GM18519 (cell line): ENCODE measurements at regions not wholly inside any gene's neighbourhood (a gene's known extent, or its start where the extent isn't known, plus 50 kb on each side); places are given as distances from the start of the nearest gene placed in this dataset.
A peak's percentile ranks its signal among the peaks of the same experiment; 100 is the strongest.

ENCODE experiments used
- ATAC-seq: cut with Tn5 transposase; IDR thresholded peaks from one replicate; pipeline ENCODE4 v1.9.1; 2021; ENCODE audit warnings: mild to moderate bottlenecking, moderate library complexity; ENCODE audit not compliant: unreplicated experiment, low FRiP score

GRCh38 chr14:73783107-73783727, 68.4 kb upstream of the PTGR2 start:
- ATAC-seq = no peak

GRCh38 chr14:73782623-73783022, 68.4 kb upstream of the PNMA1 start:
- ATAC-seq = no peak

GRCh38 chr14:73780896-73781295, 66.7 kb upstream of the PNMA1 start:
- ATAC-seq = no peak

- ATAC-seq = no peak
Observed at GRCh38 chr14:73780391-73780790, 66.2 kb upstream of the PNMA1 start.

- ATAC-seq = no peak
Observed at GRCh38 chr14:73778736-73779135, 64.6 kb upstream of the PNMA1 start.

GRCh38 chr14:73777420-73777819, 63.2 kb upstream of the PNMA1 start:
- ATAC-seq = no peak

GRCh38 chr14:73776194-73776537, 62.0 kb upstream of the PNMA1 start:
- no peak for ATAC-seq

- no peak for ATAC-seq
Observed at GRCh38 chr14:73775339-73776193, 61.4 kb upstream of the PNMA1 start.

GRCh38 chr14:73774671-73775070, 60.5 kb upstream of the PNMA1 start:
- ATAC-seq = no peak

- no peak for ATAC-seq
Observed at GRCh38 chr14:73774241-73774570, 60.0 kb upstream of the PNMA1 start.

GRCh38 chr14:73773441-73774240, 59.5 kb upstream of the PNMA1 start:
- ATAC-seq = no peak

GRCh38 chr14:73771848-73772638, 57.9 kb upstream of the PNMA1 start:
- peak; percentile 42 for ATAC-seq

- ATAC-seq = peak; percentile 5
Observed at GRCh38 chr14:73770977-73771847, 57.0 kb upstream of the PNMA1 start.

GRCh38 chr14:73768107-73768506, 53.9 kb upstream of the PNMA1 start:
- ATAC-seq = no peak

- ATAC-seq = no peak
Observed at GRCh38 chr14:73764406-73765280, 50.5 kb upstream of the PNMA1 start.
